ENCODE measurements at regions not wholly inside any gene's neighbourhood (a gene's known extent, or its start where the extent isn't known, plus 50 kb on each side); places are given as distances from the start of the nearest gene placed in this dataset.

- no peak for ATAC-seq (ENCODE audit: low read depth)
- H4K8ac ChIP-seq (ENCODE audit: low read depth in 2 of 2, low read length in 2 of 2) = no peak overlapping the region
- no peak overlapping the region for H3K14ac ChIP-seq (replicated peaks; ENCODE audit: low read depth, low read length)
- H3K23ac ChIP-seq (ENCODE audit: low read depth, low read length) = no peak overlapping the region
- no peaks in the 10 kb centered on the region for H3K27me3 ChIP-seq (ENCODE audit: control insufficient read depth, insufficient read depth, low read length)
- dilution Hi-C loops (cut with HindIII; ENCODE audit: low sequenced_read_pairs, unreplicated experiment) = no loop called here
- H3K4me2 ChIP-seq (ENCODE audit: low read depth, low read length) = no peak overlapping the region
- intact Hi-C loops (cut with micrococcal nuclease) = no loop called here
- no peak overlapping the region for H3K4ac ChIP-seq (ENCODE audit: low read depth, low read length)
- no TSS peak for BruUV-seq (replicated peaks)
- no peak overlapping the region for H2BK20ac ChIP-seq (ENCODE audit: low read depth, low read length)
- ChIA-PET CTCF (interaction anchor here (0.6 kb wide), 1 partner anchor 258 kb away, joined by 5 read pairs; no protein-coding TSS in a partner anchor), POLR2A (ENCODE audit: unreplicated experiment) (no interaction called here)
- no peak overlapping the region for H4K91ac ChIP-seq (ENCODE audit: insufficient read depth, low read depth, low read length)
- H2AK9ac ChIP-seq (replicated peaks; ENCODE audit: low read depth, low read length, poor library complexity) = no peak overlapping the region
- in situ Hi-C loops (cut with MboI; ENCODE audit: low sequenced_read_pairs) = no loop called here
- H3K56ac ChIP-seq (ENCODE audit: extremely low read depth, insufficient read depth, low read length) = no peak overlapping the region
- H4K5ac ChIP-seq (ENCODE audit: low read depth, low read length) = no peak overlapping the region
- H3K36me3 ChIP-seq (ENCODE audit: control insufficient read depth, insufficient read depth, low read length) = no peaks in the 10 kb centered on the region
- no peak overlapping the region for H2AK5ac ChIP-seq (ENCODE audit: low read depth, low read length)
- peaks cover 3% of the 10 kb centered on the region for H3K9me3 ChIP-seq (ENCODE audit: control insufficient read depth, insufficient read depth, low read length)
- no peak overlapping the region for H2BK15ac ChIP-seq (ENCODE audit: low read depth, low read length)
- no peaks in the 10 kb centered on the region for H3K79me1 ChIP-seq (ENCODE audit: low read depth in 1 of 2, low read length in 2 of 2)
- H2BK5ac ChIP-seq (ENCODE audit: low read depth, low read length, poor library complexity, severe bottlenecking) = no peak overlapping the region
- DNase-seq = no peak
- H3K4me1 ChIP-seq (ENCODE audit: control insufficient read depth, insufficient read depth, low read length) = no peaks in the 10 kb centered on the region
- no peaks in the 10 kb centered on the region for H4K20me1 ChIP-seq (ENCODE audit: insufficient read depth, low read length)
- no peak overlapping the region for H3K27ac ChIP-seq (ENCODE audit: insufficient read depth, low read length)
- no peak overlapping the region for H3K9ac ChIP-seq (ENCODE audit: low read depth, low read length)
- no CpG with 5 or more reads among the region's 6 CpGs for WGBS, 2 experiments (ENCODE audit: extremely low coverage in 2 of 2, insufficient read length in 1 of 2)
- H3K9me1 ChIP-seq (ENCODE audit: insufficient read depth, low read length) = no peaks in the 10 kb centered on the region
- H2BK120ac ChIP-seq (ENCODE audit: low read depth, low read length) = no peak overlapping the region
- H2AFZ ChIP-seq (replicated peaks; ENCODE audit: low read length, poor library complexity) = no peak overlapping the region
- TF ChIP-seq ELK1 (IDR thresholded peaks at IDR 0.05; ENCODE audit: borderline replicate concordance, low read depth, low read length) (no peak), RFX5 (IDR thresholded peaks at IDR 0.05; ENCODE audit: low read depth, low read length) (no peak), NFE2L2 (IDR thresholded peaks at IDR 0.05; ENCODE audit: low read depth, low read length) (no peak), BHLHE40 (IDR thresholded peaks at IDR 0.05; ENCODE audit: low read depth, low read length) (no peak), SMC3 (IDR thresholded peaks at IDR 0.05; ENCODE audit: low read depth, low read length) (no peak), MXI1 (IDR thresholded peaks at IDR 0.05; ENCODE audit: borderline replicate concordance, low read depth, low read length) (no peak), POLR2A (IDR thresholded peaks at IDR 0.05; ENCODE audit: low read depth, low read length) (no peak), RCOR1 (IDR thresholded peaks at IDR 0.05; ENCODE audit: insufficient replicate concordance, low read length) (no peak), FOS (IDR thresholded peaks at IDR 0.05; ENCODE audit: low read depth, low read length) (no peak), CTCF (conservative IDR thresholded peaks at IDR 0.05; ENCODE audit: low read depth, low read length) (no peak), USF2 (IDR thresholded peaks at IDR 0.05; ENCODE audit: low read depth, low read length) (no peak), RAD21 (IDR thresholded peaks at IDR 0.05; ENCODE audit: low read length) (no peak), CHD1 (IDR thresholded peaks at IDR 0.05; ENCODE audit: low read depth, low read length) (no peak), CEBPB (IDR thresholded peaks at IDR 0.05; ENCODE audit: low read depth, low read length) (no peak), MAZ (IDR thresholded peaks at IDR 0.05; ENCODE audit: borderline replicate concordance, low read depth, low read length) (no peak), MAFK (IDR thresholded peaks at IDR 0.05; ENCODE audit: low read depth, low read length) (no peak)
- no peak overlapping the region for H3K4me3 ChIP-seq (ENCODE audit: insufficient read depth, low read depth, low read length)
- no peak overlapping the region for H3K18ac ChIP-seq (ENCODE audit: low read depth, low read length)
Observed at GRCh38 chr19:32018014-32018413, 327.4 kb upstream of the ZNF507 start.

Measured in IMR-90 (cell line).